CD4-positive, alpha-beta T cell treated with Interleukin-6 at 100 ng/mL for 8 hours (primary cell): ENCODE measurements at regions not wholly inside any gene's neighbourhood (a gene's known extent, or its start where the extent isn't known, plus 50 kb on each side); places are given as distances from the start of the nearest gene placed in this dataset.

Experiments used
- DNase-seq: peaks from one replicate; pipeline ENCODE4 v3.0.0-alpha.2; 2020; ENCODE audit warnings: mixed read lengths, low spot score

- no peak for DNase-seq
Observed at GRCh38 chr3:159765030-159765859, 223.4 kb upstream of the IL12A start.

DNA sequence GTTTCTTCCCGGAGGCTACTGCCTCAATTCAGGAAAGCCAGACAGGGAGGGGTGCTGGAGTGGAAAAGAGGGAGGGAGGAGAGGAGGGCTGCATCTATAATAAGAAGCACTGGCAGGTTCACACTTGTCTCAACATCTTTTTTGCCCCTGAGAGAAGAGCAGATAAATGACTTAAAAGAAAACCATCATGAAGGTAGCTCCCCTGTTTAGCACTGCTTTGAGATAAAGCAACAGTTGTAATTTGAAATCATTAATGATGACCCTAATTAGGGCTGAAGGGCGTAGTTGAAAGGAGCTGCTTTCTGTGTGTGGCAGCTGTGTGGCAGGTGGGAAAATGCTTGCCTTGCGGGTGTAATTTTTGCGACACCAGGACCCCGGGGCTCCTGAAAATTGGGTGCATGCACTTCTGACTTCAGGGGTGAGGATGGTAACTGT, 222.8 kb upstream of the IL12A start:
- no peak for DNase-seq

GRCh38 chr3:159766563-159767185, 222.0 kb upstream of the IL12A start:
- no peak for DNase-seq

- DNase-seq: no peak
Observed at GRCh38 chr3:159770998-159771397, 217.6 kb upstream of the IL12A start.

DNA sequence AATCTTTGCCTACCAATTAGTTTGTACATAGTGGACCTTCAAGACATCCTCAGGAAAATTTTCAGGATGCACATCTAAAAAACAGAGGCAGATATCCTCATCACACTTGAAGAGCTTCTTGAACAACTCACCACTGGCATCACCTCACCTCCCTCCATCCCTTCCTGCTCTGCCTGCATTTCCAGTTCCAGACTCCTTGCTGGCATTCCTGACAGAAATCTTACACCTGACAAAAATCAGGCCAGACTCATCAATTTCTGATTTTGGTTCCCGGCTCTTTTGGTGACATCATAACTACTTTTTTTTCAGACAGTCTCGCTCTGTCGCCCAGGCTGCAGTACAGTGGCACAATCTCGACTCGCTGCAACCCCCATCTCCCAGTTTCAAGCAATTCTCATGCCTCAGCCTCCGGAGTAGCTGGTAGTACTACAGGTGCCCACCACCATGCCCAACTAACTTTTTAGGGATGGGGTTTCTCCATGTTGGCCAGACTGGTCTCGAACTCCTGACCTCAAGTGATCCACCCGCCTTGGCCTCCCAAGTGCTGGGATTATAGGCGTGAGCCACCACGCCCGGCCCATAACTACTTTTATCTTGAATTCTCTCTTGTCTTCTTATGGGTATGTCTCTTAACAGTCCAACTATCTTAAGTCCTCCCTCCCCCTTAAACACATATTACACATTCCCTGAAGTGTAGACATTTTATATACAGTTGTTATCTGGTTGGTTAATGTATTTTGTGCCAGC, 216.6 kb upstream of the IL12A start:
- no peak for DNase-seq

- DNase-seq: no peak
Observed at GRCh38 chr3:159773706-159774105, 214.9 kb upstream of the IL12A start.

- DNase-seq: no peak
Observed at GRCh38 chr3:159775372-159775961, 213.2 kb upstream of the IL12A start.

- no peak for DNase-seq
Observed at GRCh38 chr3:159776779-159777178, 211.9 kb upstream of the IL12A start.

- no peak for DNase-seq
Observed at GRCh38 chr3:159779883-159780282, 208.8 kb upstream of the IL12A start.

DNA sequence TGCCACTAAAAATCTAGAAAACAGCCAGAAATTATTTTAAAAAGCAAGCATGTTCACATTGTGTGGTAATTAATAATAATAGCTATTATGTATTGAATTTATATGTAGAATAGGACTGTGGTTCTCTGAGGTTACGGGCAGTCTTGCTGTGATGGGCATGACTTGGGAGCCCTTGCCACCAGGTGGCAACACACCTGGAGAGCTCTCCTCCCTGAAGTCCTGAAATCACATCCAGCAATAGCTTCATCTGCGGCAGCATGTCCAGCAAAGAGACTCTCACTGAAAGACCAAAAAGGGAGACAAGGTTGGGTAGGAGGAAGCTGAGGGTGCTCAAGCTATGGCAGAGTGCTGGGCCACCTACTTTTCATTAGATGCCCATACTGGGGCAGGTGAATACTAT, 206.8 kb upstream of the IL12A start:
- DNase-seq: no peak

DNA sequence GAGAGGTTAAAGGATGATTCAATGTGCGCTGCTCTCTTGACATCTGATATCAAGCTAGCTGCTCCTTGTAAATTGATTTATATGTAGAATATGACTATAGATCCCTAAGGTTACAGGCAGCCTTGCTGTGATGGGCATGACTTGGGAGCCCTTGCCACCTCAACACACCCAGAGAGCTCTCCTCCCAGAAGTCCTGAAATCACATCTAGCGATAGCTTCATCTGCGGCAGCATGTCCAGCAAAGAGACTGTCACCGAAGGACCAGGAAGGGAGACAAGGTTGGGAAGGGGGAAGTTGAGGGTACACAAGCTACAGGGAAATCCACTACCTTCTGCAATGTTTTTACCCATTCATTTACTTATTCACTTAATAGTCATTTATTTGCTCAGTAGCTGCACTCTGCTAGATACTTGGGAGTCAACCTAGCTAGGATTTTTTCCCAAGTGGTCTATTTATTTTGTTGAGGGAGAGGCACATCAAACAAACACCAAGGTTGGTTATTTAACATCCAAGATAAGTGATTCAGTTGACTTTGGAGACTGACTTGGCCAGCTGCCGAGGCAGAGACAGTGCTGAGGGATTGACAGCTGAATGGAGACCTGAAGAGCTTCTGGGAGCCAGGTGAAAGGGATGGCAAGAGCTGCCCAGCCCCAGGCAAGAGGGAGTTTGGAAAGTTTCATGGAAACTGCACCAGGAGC, 205.8 kb upstream of the IL12A start:
- DNase-seq: no peak

GRCh38 chr3:159783780-159784742, 204.6 kb upstream of the IL12A start:
- DNase-seq: no peak

DNA sequence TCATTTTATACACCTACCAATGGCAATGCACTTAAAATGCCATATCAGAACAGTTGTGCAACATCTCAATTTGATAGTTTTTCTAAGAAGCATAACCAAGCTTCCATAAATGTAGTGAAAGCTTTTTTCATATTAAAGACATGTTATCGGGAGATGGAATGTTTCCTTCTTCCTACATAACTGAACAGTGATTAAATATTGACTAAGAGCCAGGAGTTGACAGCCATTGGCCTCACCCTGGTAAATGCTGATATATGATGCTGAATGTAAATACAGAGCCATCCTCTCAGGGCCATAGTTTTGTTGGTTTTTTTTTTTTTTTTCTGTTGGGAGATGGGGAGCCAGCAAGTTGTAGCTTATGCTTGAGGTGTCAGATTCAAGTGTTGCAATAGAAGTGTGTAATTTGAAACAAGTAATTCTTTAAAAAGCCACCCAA, 203.3 kb upstream of the IL12A start:
- DNase-seq: no peak

DNA sequence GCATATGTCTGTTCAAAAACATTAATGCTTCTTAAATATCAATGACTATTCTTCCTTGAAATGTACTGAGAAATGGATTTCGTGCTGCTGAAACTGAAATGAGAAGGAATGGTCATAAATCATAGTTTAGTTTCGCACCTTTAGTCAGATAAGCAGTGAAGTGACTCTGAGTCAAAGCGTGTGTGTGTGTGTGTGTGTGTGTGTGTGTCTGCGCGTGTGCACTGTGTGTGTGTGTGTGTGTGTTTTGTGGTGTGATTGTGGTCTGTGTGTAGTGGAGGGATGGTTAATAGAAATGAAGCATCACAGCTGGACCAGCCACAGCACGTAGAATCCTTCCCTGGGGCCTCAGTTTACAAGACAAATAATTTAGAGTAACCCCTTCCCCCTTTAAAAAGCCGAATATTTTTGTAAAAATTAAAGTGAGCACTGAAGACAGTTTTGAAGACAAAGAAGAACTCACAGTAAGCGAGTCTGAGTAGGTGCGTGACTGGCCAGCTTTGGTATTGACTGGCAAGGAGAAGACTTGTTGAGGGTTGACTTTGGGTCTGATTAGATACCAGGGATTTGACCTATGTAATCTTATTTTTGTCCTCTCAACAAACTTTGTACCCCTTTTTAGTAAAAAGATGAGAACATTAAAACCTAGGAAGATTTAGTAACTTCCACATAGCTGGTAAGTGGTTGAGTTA, 202.0 kb upstream of the IL12A start:
- DNase-seq: no peak

DNA sequence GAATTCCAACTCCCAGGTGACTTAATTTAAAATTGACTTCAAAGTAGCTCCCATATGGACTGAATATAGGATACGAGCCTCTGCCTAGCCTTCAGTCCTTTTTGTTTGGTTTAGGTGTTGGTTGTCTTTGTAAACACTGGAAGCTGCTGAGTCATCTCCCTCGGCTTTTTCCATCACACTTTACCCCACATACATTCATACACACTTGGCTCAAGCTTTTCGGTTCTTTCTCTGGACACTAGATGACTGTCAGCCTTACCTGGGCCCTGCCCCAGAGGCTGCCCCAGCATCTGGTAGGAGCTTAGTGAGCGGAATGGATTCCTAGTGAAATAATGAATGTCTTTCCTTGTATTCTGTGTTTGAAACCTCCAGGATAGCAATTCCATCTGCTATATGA, 201.5 kb upstream of the IL12A start:
- DNase-seq: no peak

DNA sequence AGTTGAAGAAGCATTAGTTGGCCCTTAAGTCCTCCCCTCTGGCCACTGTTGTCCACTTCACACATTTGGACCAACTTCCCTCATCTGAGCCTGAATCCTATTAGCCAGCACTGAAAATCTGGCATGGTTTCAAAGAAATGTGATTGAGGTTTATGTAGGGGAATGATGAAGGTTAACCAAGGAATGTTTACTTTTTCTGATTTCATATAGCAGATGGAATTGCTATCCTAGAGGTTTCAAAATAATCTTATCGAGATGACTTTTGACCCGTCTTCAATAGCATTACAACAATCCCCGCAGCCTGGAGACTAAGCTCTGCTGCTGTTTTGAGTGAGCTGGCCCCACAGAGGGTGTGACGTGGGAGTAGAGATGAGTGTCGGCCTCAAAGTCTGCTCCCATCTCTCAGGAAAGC, 200.8 kb upstream of the IL12A start:
- DNase-seq: no peak

GRCh38 chr3:159788291-159788690, 200.3 kb upstream of the IL12A start:
- DNase-seq: no peak

DNA sequence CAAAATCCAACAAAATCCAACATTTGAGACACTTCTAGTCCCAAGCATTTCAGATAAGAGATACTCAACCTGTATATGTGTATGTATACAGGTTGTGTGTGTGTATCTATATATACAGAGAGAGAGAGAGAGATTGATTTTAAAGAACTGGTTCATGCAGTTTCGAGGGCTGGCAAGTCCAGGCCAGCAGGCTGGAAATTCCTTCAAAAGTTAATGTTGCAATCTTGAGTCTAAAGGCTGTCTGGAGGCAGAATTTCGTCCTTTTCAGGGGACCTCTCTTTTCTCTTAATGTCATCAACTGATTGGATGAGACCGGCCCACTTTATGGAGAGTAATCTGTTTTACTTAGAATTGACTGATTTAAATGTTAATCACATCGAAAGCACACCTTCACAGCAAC, 199.6 kb upstream of the IL12A start:
- no peak for DNase-seq

- no peak for DNase-seq
Observed at GRCh38 chr3:159789742-159790635, 198.6 kb upstream of the IL12A start.
